Activated T-helper 1 cell treated with anti-CD3 and anti-CD28 coated beads, Interleukin-2, amount 50 U/mL, for 16 hours (primary cell): ENCODE measurements at regions not wholly inside any gene's neighbourhood (a gene's known extent, or its start where the extent isn't known, plus 50 kb on each side); places are given as distances from the start of the nearest gene placed in this dataset.

Experiments
- DNase-seq, 2 donors: peaks; one replicate each; pipeline ENCODE4 v3.0.0-alpha.2; 2020; ENCODE audit warnings: low read depth in 1 of 2, low spot score in 1 of 2

GRCh38 chr15:95278532-95279245 is 1047.3 kb downstream of the MCTP2 start:
- no peak for DNase-seq

- DNase-seq, result no peak
These were observed 1048.1 kb downstream of the MCTP2 start for GRCh38 chr15:95279277-95280019.

GRCh38 chr15:95280711-95281110 is 1049.3 kb downstream of the MCTP2 start:
- DNase-seq, result no peak

GRCh38 chr15:95281470-95281869 is 1049.0 kb upstream of the NR2F2 start:
- no peak for DNase-seq

GRCh38 chr15:95284492-95284891 is 1046.0 kb upstream of the NR2F2 start:
- DNase-seq, result no peak

GRCh38 chr15:95284933-95285421 is 1045.5 kb upstream of the NR2F2 start:
- DNase-seq, result no peak

GRCh38 chr15:95286352-95286880 is 1044.1 kb upstream of the NR2F2 start:
- DNase-seq, result no peak

GRCh38 chr15:95287720-95288103 is 1042.8 kb upstream of the NR2F2 start:
- DNase-seq, result no peak

GRCh38 chr15:95288626-95289025 is 1041.9 kb upstream of the NR2F2 start:
- no peak for DNase-seq

GRCh38 chr15:95290176-95290974 is 1040.1 kb upstream of the NR2F2 start:
- no peak for DNase-seq

GRCh38 chr15:95291898-95292472 is 1038.5 kb upstream of the NR2F2 start:
- DNase-seq, result no peak

GRCh38 chr15:95292785-95293450 is 1037.6 kb upstream of the NR2F2 start:
- DNase-seq, result no peak

- no peak for DNase-seq
These were observed 1037.0 kb upstream of the NR2F2 start for GRCh38 chr15:95293456-95294031.

GRCh38 chr15:95295363-95295762 is 1035.1 kb upstream of the NR2F2 start:
- DNase-seq, result no peak

GRCh38 chr15:95295896-95296625 is 1034.4 kb upstream of the NR2F2 start:
- DNase-seq, result no peak

- no peak for DNase-seq
These were observed 1033.9 kb upstream of the NR2F2 start for GRCh38 chr15:95296643-95297042.

GRCh38 chr15:95298729-95299128 is 1031.8 kb upstream of the NR2F2 start:
- no peak for DNase-seq

GRCh38 chr15:95300958-95301357 is 1029.5 kb upstream of the NR2F2 start:
- DNase-seq, result no peak

GRCh38 chr15:95302206-95302605 is 1028.3 kb upstream of the NR2F2 start:
- DNase-seq, result no peak

GRCh38 chr15:95302809-95303208 is 1027.7 kb upstream of the NR2F2 start:
- DNase-seq, result no peak
